CD14-positive monocyte (primary cell): ENCODE measurements at regions not wholly inside any gene's neighbourhood (a gene's known extent, or its start where the extent isn't known, plus 50 kb on each side); places are given as distances from the start of the nearest gene placed in this dataset.

ENCODE experiments used
- DNase-seq, 3 donors: peaks; one replicate each; pipeline ENCODE4 v3.0.0-alpha.2; 2011 to 2022
- H2AFZ ChIP-seq: 2 replicates; pipeline ENCODE4 v1.6.0; 2012; ENCODE audit warnings: mild to moderate bottlenecking, low read depth, low read length, inconsistent platforms; ENCODE audit not compliant: insufficient read depth, poor library complexity, severe bottlenecking
- H3K27ac ChIP-seq, 2 donors: 1 replicate in 1 of 2; 2 replicates in 1 of 2; pipeline ENCODE4 v1.5.1; 2012 to 2013; ENCODE audit warnings: low read length in 2 of 2, control low read depth in 1 of 2, inconsistent platforms in 1 of 2, low read depth in 1 of 2, mild to moderate bottlenecking in 1 of 2
- H3K27me3 ChIP-seq, 2 donors: one replicate each; pipeline versions ENCODE4 v1.6.0 to v1.6.1; 2011 to 2013; ENCODE audit warnings: low read length in 2 of 2; ENCODE audit not compliant: control insufficient read depth in 2 of 2, insufficient read depth in 2 of 2
- H3K36me3 ChIP-seq, 2 donors: replicated peaks in 1 of 2; 1 replicate in 1 of 2; 2 replicates in 1 of 2; pipeline versions ENCODE4 v1.5.1 to v1.6.1; 2012 to 2013; ENCODE audit warnings: low read length in 2 of 2, control low read depth in 1 of 2, inconsistent platforms in 1 of 2, mild to moderate bottlenecking in 1 of 2; ENCODE audit not compliant: insufficient read depth in 2 of 2, control insufficient read depth in 1 of 2
- H3K4me1 ChIP-seq, 2 donors: 1 replicate in 1 of 2; 2 replicates in 1 of 2; pipeline versions ENCODE4 v1.5.1 to v1.6.1; 2012 to 2013; ENCODE audit warnings: low read length in 2 of 2, control low read depth in 1 of 2, inconsistent platforms in 1 of 2, mild to moderate bottlenecking in 1 of 2, moderate library complexity in 1 of 2; ENCODE audit not compliant: insufficient read depth in 2 of 2, control insufficient read depth in 1 of 2
- H3K4me2 ChIP-seq: replicated peaks from 2 replicates; pipeline ENCODE3; 2012; ENCODE audit warnings: low read length, moderate library complexity, mild to moderate bottlenecking; ENCODE audit not compliant: poor library complexity, severe bottlenecking; ENCODE audit errors: extremely low read depth
- H3K4me3 ChIP-seq, 3 experiments: fragments of 200-600 bp in 1 of 3; sonication (generic) in 1 of 3; replicated peaks in 1 of 3; 1 replicate in 2 of 3; 2 replicates in 1 of 3; pipeline ENCODE4 v1.5.1; 2011 to 2013; ENCODE audit warnings: low read length in 3 of 3, mild to moderate bottlenecking in 3 of 3, control low read depth in 2 of 3, low read depth in 2 of 3, inconsistent platforms in 1 of 3, moderate library complexity in 1 of 3
- H3K79me2 ChIP-seq: 2 replicates; pipeline ENCODE4 v1.6.0; 2012; ENCODE audit warnings: mild to moderate bottlenecking, control low read depth, inconsistent platforms, low read length, moderate library complexity; ENCODE audit not compliant: insufficient read depth
- H3K9ac ChIP-seq: 2 replicates; pipeline ENCODE4 v1.6.0; 2017; ENCODE audit warnings: low read length, mild to moderate bottlenecking; ENCODE audit not compliant: insufficient read depth, poor library complexity, severe bottlenecking
- H3K9me3 ChIP-seq, 2 donors: replicated peaks in 1 of 2; 1 replicate in 1 of 2; 2 replicates in 1 of 2; pipeline versions ENCODE4 v1.5.1 to v1.6.1; 2012 to 2013; ENCODE audit warnings: low read length in 2 of 2, control low read depth in 1 of 2; ENCODE audit not compliant: control insufficient read depth in 1 of 2, insufficient read depth in 1 of 2
- H4K20me1 ChIP-seq: 2 replicates; pipeline ENCODE4 v1.6.0; 2012; ENCODE audit warnings: mild to moderate bottlenecking, low read length, control low read depth, moderate library complexity; ENCODE audit not compliant: insufficient read depth
- H3K27ac Mint-ChIP-seq, 7 donors: one replicate each; pipeline ENCODE4 v1.8.0; 2020; ENCODE audit warnings: mild to moderate bottlenecking in 7 of 7, mixed read lengths in 7 of 7, moderate library complexity in 6 of 7, inconsistent platforms in 2 of 7
- H3K27me3 Mint-ChIP-seq, 3 donors: one replicate each; pipeline ENCODE4 v1.8.0; 2021 to 2022; ENCODE audit warnings: low read depth in 3 of 3, mild to moderate bottlenecking in 3 of 3, mixed read lengths in 3 of 3, moderate library complexity in 3 of 3, inconsistent platforms in 1 of 3
- H3K36me3 Mint-ChIP-seq, 2 donors: one replicate each; pipeline ENCODE4 v1.8.0; 2020; ENCODE audit warnings: mixed read lengths in 2 of 2, inconsistent platforms in 1 of 2, mild to moderate bottlenecking in 1 of 2
- H3K4me1 Mint-ChIP-seq: one replicate; pipeline ENCODE4 v1.8.0; 2020; ENCODE audit warnings: mild to moderate bottlenecking, mixed read lengths
- H3K4me3 Mint-ChIP-seq, 2 donors: one replicate each; pipeline ENCODE4 v1.8.0; 2020; ENCODE audit warnings: mild to moderate bottlenecking in 2 of 2, mixed read lengths in 2 of 2, moderate library complexity in 1 of 2
- H3K9me3 Mint-ChIP-seq, 7 donors: one replicate each; pipeline ENCODE4 v1.8.0; 2020 to 2022; ENCODE audit warnings: mixed read lengths in 7 of 7, mild to moderate bottlenecking in 6 of 7, moderate library complexity in 6 of 7, inconsistent platforms in 2 of 7
- WGBS: methylation state at CpG from one replicate; pipeline ENCODE4 v1.1.5; 2013; ENCODE audit warnings: missing lambda C conversion rate; ENCODE audit not compliant: insufficient coverage; 5-methylcytosine and 5-hydroxymethylcytosine counted together
- intact Hi-C, 2 donors: fragments of 100-400 bp; cut with micrococcal nuclease; formaldehyde crosslinking; loops; one replicate each; pipeline versions ENCODE4 v1.15.0 to v1.15.1; 2023
- TF ChIP-seq, protein P1 (sequence below): fragments of 200-600 bp; IDR thresholded peaks from one replicate; pipeline ENCODE4 v1.8.0; 2022; ENCODE audit warnings: antibody characterized with exemption, mild to moderate bottlenecking

DNA sequence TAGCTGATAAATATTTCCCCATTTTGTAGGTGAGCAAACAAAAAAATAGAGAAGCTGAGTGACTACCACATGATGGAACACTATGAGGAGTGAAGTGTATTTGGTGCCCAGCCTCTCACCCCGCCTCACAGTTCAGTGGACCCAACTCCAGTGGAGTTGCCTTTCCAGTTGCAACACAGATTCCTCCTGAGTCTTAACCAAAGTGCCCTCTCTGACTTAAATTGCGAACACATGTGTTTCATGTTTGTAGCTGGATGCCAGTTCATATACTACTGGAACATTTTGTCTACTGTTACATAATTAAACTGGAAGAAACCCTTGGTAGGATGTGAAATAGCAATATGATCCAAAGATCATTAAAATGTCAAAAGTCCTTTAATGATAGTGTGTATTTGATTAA lies 448.9 kb downstream of the COL12A1 start:
- Histone ChIP-seq H3K4me1 (no peaks in the 10 kb centered on the region), H3K27ac (no peak overlapping the region), H3K9me3 (no peaks in the 10 kb centered on the region), H3K79me2 (no peaks in the 10 kb centered on the region), H4K20me1 (no peaks in the 10 kb centered on the region), H3K36me3 (no peaks in the 10 kb centered on the region), H3K9ac (no peak overlapping the region), H3K4me2 (no peak overlapping the region), H3K27me3 (no peaks in the 10 kb centered on the region), H2AFZ (no peak overlapping the region), H3K4me3 (no peak overlapping the region)
- DNase-seq, result no peak
- Mint-ChIP-seq H3K27me3 (peaks cover 0 to 2% (median 2%) of the 10 kb centered on the region in 3 donors), H3K36me3 (no peaks in the 10 kb centered on the region), H3K4me3 (no peak overlapping the region), H3K9me3 (no peaks in the 10 kb centered on the region), H3K27ac (no peak overlapping the region), H3K4me1 (no peaks in the 10 kb centered on the region)
- whole genome bisulfite sequencing, result no CpG with 5 or more reads among the region's 2 CpGs
- intact Hi-C loops, result no loop called here
- TF ChIP-seq, protein P1, sequence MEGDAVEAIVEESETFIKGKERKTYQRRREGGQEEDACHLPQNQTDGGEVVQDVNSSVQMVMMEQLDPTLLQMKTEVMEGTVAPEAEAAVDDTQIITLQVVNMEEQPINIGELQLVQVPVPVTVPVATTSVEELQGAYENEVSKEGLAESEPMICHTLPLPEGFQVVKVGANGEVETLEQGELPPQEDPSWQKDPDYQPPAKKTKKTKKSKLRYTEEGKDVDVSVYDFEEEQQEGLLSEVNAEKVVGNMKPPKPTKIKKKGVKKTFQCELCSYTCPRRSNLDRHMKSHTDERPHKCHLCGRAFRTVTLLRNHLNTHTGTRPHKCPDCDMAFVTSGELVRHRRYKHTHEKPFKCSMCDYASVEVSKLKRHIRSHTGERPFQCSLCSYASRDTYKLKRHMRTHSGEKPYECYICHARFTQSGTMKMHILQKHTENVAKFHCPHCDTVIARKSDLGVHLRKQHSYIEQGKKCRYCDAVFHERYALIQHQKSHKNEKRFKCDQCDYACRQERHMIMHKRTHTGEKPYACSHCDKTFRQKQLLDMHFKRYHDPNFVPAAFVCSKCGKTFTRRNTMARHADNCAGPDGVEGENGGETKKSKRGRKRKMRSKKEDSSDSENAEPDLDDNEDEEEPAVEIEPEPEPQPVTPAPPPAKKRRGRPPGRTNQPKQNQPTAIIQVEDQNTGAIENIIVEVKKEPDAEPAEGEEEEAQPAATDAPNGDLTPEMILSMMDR, result no peak

DNA sequence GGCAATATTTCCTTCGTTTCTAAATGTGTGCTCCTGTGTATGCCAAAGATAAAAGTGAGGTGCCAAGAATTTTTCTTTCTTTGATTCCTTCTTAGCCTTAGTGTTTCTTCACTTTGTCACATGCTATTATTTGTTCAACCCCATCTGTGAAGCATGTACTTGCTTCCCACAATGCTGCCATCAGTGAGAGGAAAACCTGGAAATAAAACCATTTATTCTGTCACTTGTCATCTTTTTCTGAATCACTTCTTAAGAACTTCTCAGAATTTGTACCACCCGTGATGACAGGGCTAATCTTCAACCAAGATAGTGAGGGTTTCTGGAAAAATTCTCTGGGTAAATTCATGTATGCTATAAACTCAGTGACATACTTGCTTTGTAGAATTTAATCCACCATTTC lies 450.1 kb downstream of the COL12A1 start:
- Mint-ChIP-seq H3K27me3 (peaks cover 0 to 2% (median 2%) of the 10 kb centered on the region in 3 donors), H3K27ac (no peak overlapping the region), H3K4me1 (no peaks in the 10 kb centered on the region), H3K4me3 (no peak overlapping the region), H3K36me3 (no peaks in the 10 kb centered on the region), H3K9me3 (no peaks in the 10 kb centered on the region)
- Histone ChIP-seq H3K9me3 (no peaks in the 10 kb centered on the region), H3K27ac (no peak overlapping the region), H2AFZ (no peak overlapping the region), H3K9ac (no peak overlapping the region), H3K27me3 (no peaks in the 10 kb centered on the region), H3K4me1 (no peaks in the 10 kb centered on the region), H3K36me3 (no peaks in the 10 kb centered on the region), H4K20me1 (no peaks in the 10 kb centered on the region), H3K79me2 (no peaks in the 10 kb centered on the region), H3K4me2 (no peak overlapping the region), H3K4me3 (no peak overlapping the region)
- TF ChIP-seq, protein P1, result no peak
- no peak for DNase-seq
- intact Hi-C loops, result no loop called here
- WGBS, result no CpG with 5 or more reads among the region's 2 CpGs
